ENCODE measurements at regions not wholly inside any gene's neighbourhood (a gene's known extent, or its start where the extent isn't known, plus 50 kb on each side); places are given as distances from the start of the nearest gene placed in this dataset.

GRCh38 chr3:67866571-67866970 lies 212.2 kb upstream of the SUCLG2 start:
- H3K14ac ChIP-seq (ENCODE audit: insufficient read length) = no peak overlapping the region
- no peak overlapping the region for H3K56ac ChIP-seq (replicated peaks; ENCODE audit: insufficient read length, low read depth, low read length)
- DNase-seq (ENCODE audit: low read depth in 1 of 2, low spot score in 2 of 2) (no peak), FAIRE-seq (no peak)
- no peaks in the 10 kb centered on the region for H3K79me1 ChIP-seq (ENCODE audit: low read depth, low read length)
- no peak overlapping the region for H3K27ac ChIP-seq (ENCODE audit: low read depth, low read length)
- no peaks in the 10 kb centered on the region for H3K79me2 ChIP-seq (ENCODE audit: control insufficient read depth in 1 of 2, insufficient read depth in 2 of 2, low read length in 2 of 2)
- H2BK120ac ChIP-seq (replicated peaks; ENCODE audit: low read depth, low read length) = no peak overlapping the region
- no peak overlapping the region for H3K18ac ChIP-seq (ENCODE audit: extremely low read depth, low read length)
- no peaks in the 10 kb centered on the region for H3K9me3 ChIP-seq (ENCODE audit: insufficient read depth in 2 of 2, low read depth in 1 of 2, low read length in 1 of 2)
- H4K8ac ChIP-seq (ENCODE audit: extremely low read depth, insufficient read depth, low read length) = no peak overlapping the region
- no peak overlapping the region for H2BK12ac ChIP-seq (ENCODE audit: low read depth, low read length)
- H2AFZ ChIP-seq (ENCODE audit: low read length) = no peak overlapping the region
- H2BK20ac ChIP-seq (ENCODE audit: low read length) = no peak overlapping the region
- H4K91ac ChIP-seq (replicated peaks; ENCODE audit: insufficient read length, low read length) = no peak overlapping the region
- no peaks in the 10 kb centered on the region for H4K20me1 ChIP-seq (replicated peaks in 1 of 2; ENCODE audit: control insufficient read depth in 1 of 2, insufficient read depth in 2 of 2, low read length in 2 of 2)
- no peak overlapping the region for H2AK5ac ChIP-seq (ENCODE audit: low read depth, low read length)
- no peak overlapping the region for H3K4ac ChIP-seq (replicated peaks; ENCODE audit: insufficient read length, low read depth, low read length)
- H3K36me3 ChIP-seq (ENCODE audit: control insufficient read depth in 2 of 4, insufficient read depth in 4 of 4, low read length in 3 of 4) = no peaks in the 10 kb centered on the region
- H3K27me3 ChIP-seq (replicated peaks in 1 of 4; ENCODE audit: control insufficient read depth in 3 of 4, extremely low read depth in 1 of 4, insufficient read depth in 3 of 4, low read length in 3 of 4) = no peaks in the 10 kb centered on the region
- TF ChIP-seq YY1 (IDR thresholded peaks at IDR 0.05; ENCODE audit: low read depth, low read length) (no peak), SIRT6 (IDR thresholded peaks at IDR 0.05; ENCODE audit: low read length) (no peak), POLR2AphosphoS5 (IDR thresholded peaks at IDR 0.05; ENCODE audit: low read depth, low read length) (no peak), FOSL1 (IDR thresholded peaks at IDR 0.05; ENCODE audit: insufficient read depth, low read depth, low read length) (no peak), TEAD4 (IDR thresholded peaks at IDR 0.05; ENCODE audit: low read depth, low read length) (no peak), USF2 (IDR thresholded peaks at IDR 0.05; ENCODE audit: low read length) (no peak)
- no peak overlapping the region for H4K5ac ChIP-seq (ENCODE audit: insufficient read length, low read depth, low read length)
- ChIA-PET POLR2A (ENCODE audit: partially characterized antibody) (no interaction called here), CTCF (ENCODE audit: partially characterized antibody) (interaction anchor here (0.6 to 1.6 kb wide), 4 partner anchors 16 to 905 kb away, joined by 3 to 4 read pairs (median 3); no protein-coding TSS in a partner anchor)
- no peaks in the 10 kb centered on the region for H3K23me2 ChIP-seq (ENCODE audit: low read depth, low read length)
- WGBS, 2 experiments (ENCODE audit: extremely low coverage in 1 of 2, insufficient coverage in 1 of 2, insufficient read length in 1 of 2, insufficient replicate concordance in 2 of 2, low coverage in 1 of 2, low lambda C conversion rate in 2 of 2, missing lambda C conversion rate in 1 of 2) = 97% methylated on average over 6 of the region's 6 CpGs; no CpG with 5 or more reads in 1 of the 2 experiments
- H2BK5ac ChIP-seq (ENCODE audit: low read depth, low read length) = no peak overlapping the region
- no peak overlapping the region for H3K4me2 ChIP-seq (ENCODE audit: insufficient read depth in 1 of 2, low read depth in 2 of 2, low read length in 2 of 2)
- H3K9ac ChIP-seq (replicated peaks in 1 of 4; ENCODE audit: extremely low read depth in 1 of 4, low read depth in 3 of 4, low read length in 3 of 4) = no peak overlapping the region
- H3K23ac ChIP-seq (ENCODE audit: insufficient read length) = no peak overlapping the region
- H3K4me1 ChIP-seq (replicated peaks in 1 of 4; ENCODE audit: control insufficient read depth in 3 of 4, insufficient read depth in 4 of 4, low read length in 3 of 4) = peaks cover 0 to 3% (median 0%) of the 10 kb centered on the region in 4 experiments; a peak in 1 of 7 replicates
- H3K4me3 ChIP-seq (ENCODE audit: extremely low read depth in 1 of 4, insufficient read depth in 2 of 4, low read depth in 3 of 4, low read length in 4 of 4) = no peak overlapping the region
- no peak overlapping the region for H2BK15ac ChIP-seq (ENCODE audit: low read length)
